ENCODE measurements at regions not wholly inside any gene's neighbourhood (a gene's known extent, or its start where the extent isn't known, plus 50 kb on each side); places are given as distances from the start of the nearest gene placed in this dataset.

DNA sequence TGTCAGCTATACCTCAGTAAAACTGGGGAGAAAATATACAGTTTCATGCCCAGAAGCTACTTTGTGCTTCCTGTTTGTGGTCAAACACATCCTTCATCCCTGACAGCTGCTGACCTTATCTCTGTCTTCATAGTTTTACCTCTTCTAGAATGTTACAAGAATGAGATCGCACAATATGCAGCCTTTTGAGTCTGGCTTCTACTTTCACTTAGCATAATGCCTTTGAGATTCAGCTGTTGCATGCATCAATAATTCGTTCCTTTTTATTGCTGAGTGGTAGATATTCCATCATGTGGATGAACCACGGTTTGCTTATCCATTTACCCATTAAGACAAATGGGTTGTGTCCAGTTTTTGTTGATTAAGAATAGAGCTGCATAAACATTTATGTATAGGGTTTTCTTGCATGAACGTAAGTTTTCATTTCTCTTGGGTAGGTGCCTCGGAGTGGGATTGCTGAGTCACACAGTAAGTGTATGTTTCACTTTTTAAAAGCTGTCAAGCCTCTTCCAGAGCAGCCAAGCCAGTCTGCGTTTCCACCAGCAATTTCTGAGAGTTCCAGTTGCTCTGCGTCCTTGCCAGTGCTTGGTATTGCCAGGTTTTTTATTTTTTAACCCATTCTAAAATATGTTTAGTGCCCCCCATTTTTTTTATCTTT is 86.6 kb upstream of the PAX1 start:
- intact Hi-C loops (cut with micrococcal nuclease), result no loop called here

DNA sequence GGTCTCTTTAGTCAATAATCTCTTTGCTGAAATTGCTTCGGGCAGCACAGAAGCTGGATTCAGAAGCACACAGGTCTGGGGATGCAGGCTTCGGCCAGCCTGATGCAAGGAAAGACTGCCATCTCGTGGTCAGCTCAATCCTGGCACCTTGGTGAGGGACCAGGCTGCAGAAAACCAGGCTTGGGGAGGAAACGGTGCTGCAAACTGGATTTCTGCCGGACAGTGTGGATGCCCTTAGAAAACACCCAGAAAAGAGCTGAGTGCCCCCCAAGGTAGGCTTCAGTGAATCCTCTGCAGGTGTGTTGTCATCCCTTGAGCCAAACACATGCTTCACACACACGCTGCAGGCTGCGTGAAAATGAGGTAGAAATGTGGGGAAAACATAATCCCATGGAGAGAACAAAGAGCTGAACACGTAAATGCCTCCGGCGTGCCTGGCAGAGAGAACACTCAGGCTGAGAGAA is 89.8 kb upstream of the PAX1 start:
- H3K4me1 Mint-ChIP-seq, result no peaks in the 10 kb centered on the region
- no peak overlapping the region for H3K4me3 Mint-ChIP-seq
- DNase-seq (no peak), ATAC-seq (ENCODE audit: low read depth) (no peak)
- H3K9me3 Mint-ChIP-seq, result peaks cover 2% of the 10 kb centered on the region
- no peaks in the 10 kb centered on the region for H3K36me3 Mint-ChIP-seq (ENCODE audit: low read depth)
- peaks cover 9% of the 10 kb centered on the region for H3K27me3 Mint-ChIP-seq
- ChIA-PET POLR2A (no interaction called here), CTCF (interaction anchor here (1.1 kb wide), 1 partner anchor 380 kb away, joined by 7 read pairs; no protein-coding TSS in a partner anchor)
- H3K27ac Mint-ChIP-seq, result no peak overlapping the region
- TF ChIP-seq, protein P1, sequence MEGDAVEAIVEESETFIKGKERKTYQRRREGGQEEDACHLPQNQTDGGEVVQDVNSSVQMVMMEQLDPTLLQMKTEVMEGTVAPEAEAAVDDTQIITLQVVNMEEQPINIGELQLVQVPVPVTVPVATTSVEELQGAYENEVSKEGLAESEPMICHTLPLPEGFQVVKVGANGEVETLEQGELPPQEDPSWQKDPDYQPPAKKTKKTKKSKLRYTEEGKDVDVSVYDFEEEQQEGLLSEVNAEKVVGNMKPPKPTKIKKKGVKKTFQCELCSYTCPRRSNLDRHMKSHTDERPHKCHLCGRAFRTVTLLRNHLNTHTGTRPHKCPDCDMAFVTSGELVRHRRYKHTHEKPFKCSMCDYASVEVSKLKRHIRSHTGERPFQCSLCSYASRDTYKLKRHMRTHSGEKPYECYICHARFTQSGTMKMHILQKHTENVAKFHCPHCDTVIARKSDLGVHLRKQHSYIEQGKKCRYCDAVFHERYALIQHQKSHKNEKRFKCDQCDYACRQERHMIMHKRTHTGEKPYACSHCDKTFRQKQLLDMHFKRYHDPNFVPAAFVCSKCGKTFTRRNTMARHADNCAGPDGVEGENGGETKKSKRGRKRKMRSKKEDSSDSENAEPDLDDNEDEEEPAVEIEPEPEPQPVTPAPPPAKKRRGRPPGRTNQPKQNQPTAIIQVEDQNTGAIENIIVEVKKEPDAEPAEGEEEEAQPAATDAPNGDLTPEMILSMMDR (IDR thresholded peaks at IDR 0.05), result no peak
- intact Hi-C loops (cut with micrococcal nuclease), result no loop called here

More for the DNA sequence above, 86.6 kb upstream of the PAX1 start:
- Mint-ChIP-seq H3K4me3 (no peak overlapping the region), H3K36me3 (ENCODE audit: low read depth) (no peaks in the 10 kb centered on the region), H3K27me3 (peaks cover 9% of the 10 kb centered on the region), H3K27ac (no peak overlapping the region), H3K4me1 (peaks cover 5% of the 10 kb centered on the region), H3K9me3 (no peaks in the 10 kb centered on the region)
- TF ChIP-seq, protein P1 (IDR thresholded peaks at IDR 0.05), result no peak
- DNase-seq (no peak), ATAC-seq (ENCODE audit: low read depth) (no peak)
- CTCF ChIA-PET, result no interaction called here
- POLR2A ChIA-PET, result no interaction called here

DNA sequence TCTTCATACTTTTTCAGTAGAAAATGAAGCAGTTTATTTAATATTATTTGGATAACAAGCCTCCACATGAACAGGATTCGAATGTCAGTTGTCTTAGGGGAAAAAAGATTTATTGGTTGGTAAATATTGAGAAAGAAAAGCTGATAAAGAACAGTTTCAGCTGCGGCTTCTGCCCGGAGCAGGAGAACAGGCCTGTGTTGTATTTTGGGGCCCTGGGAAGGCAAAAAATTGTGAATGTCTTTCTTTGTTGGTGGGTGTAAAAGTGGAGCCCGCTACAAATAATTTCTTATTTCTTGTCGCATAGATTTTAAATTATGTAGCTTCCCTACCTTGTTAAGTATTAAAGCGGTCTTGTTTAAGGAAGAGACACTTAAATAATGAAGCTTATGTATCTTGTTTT is 90.5 kb upstream of the PAX1 start:
- Mint-ChIP-seq H3K36me3 (ENCODE audit: low read depth) (no peaks in the 10 kb centered on the region), H3K4me3 (no peak overlapping the region), H3K9me3 (peaks cover 2% of the 10 kb centered on the region), H3K27ac (no peak overlapping the region), H3K4me1 (no peaks in the 10 kb centered on the region), H3K27me3 (peaks cover 9% of the 10 kb centered on the region)
- intact Hi-C loops (cut with micrococcal nuclease), result no loop called here
- ATAC-seq (ENCODE audit: low read depth) (no peak), DNase-seq (no peak)
- POLR2A ChIA-PET, result no interaction called here
- CTCF ChIA-PET, result interaction anchor here (0.9 to 1.1 kb wide), 2 partner anchors 14 to 380 kb away, joined by 3 to 7 read pairs; no protein-coding TSS in a partner anchor
- TF ChIP-seq, protein P1 (IDR thresholded peaks at IDR 0.05), result no peak

DNA sequence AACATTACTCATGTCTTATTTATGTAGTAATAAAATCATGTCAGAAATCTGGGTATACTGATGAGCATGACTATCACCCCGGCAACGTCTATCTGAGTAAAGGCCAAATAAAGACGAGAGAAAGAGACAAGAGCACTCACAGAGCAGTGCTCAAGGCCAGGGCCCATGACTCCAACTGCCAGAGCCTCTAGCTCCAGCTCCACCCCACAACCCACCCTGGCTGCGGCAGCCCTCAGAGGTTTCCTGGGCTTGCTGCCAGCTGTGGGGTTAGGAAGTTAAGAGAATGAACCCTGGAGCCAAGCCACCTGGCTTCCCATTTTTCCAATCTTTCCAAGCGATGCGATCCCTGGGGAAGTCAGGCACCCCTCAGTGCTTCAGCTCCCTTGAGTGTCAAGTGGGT is 92.0 kb upstream of the PAX1 start:
- Mint-ChIP-seq H3K27me3 (peaks cover 9% of the 10 kb centered on the region), H3K36me3 (ENCODE audit: low read depth) (no peaks in the 10 kb centered on the region), H3K27ac (no peak overlapping the region), H3K4me1 (no peaks in the 10 kb centered on the region), H3K9me3 (peaks cover 2% of the 10 kb centered on the region), H3K4me3 (no peak overlapping the region)
- DNase-seq (no peak), ATAC-seq (ENCODE audit: low read depth) (no peak)
- intact Hi-C loops (cut with micrococcal nuclease), result no loop called here
- POLR2A ChIA-PET, result no interaction called here
- CTCF ChIA-PET, result interaction anchor here (1.2 to 1.3 kb wide), 2 partner anchors 14 to 40 kb away, joined by 3 read pairs; no protein-coding TSS in a partner anchor
- TF ChIP-seq, protein P1 (IDR thresholded peaks at IDR 0.05), result no peak

DNA sequence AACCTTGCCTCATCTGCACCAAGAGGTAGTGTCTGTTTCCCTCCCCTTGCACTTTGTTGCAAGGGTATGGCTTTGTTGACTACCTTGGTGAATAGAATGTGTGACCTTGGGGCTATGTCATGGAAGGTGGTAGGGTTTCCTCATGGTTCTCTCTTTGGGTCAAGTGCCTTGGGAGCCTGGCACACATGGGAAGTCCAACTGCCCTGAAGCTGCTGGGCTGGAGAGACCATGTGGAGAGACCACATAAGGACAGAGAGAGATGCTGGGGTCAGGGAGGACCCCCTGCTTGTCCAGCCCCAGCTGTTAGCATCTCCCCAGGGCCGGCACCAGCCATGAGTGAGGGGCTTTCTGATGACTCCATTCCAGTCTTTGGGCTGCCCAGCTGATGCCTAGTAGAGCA is 95.5 kb upstream of the PAX1 start:
- DNase-seq (no peak), ATAC-seq (ENCODE audit: low read depth) (no peak)
- H3K27me3 Mint-ChIP-seq, result peaks cover 2% of the 10 kb centered on the region
- no peak overlapping the region for H3K4me3 Mint-ChIP-seq
- peaks cover 9% of the 10 kb centered on the region for H3K9me3 Mint-ChIP-seq
- H3K27ac Mint-ChIP-seq, result no peak overlapping the region
- intact Hi-C loops (cut with micrococcal nuclease), result no loop called here
- ChIA-PET CTCF (no interaction called here), POLR2A (no interaction called here)
- TF ChIP-seq, protein P1 (IDR thresholded peaks at IDR 0.05), result no peak
- no peaks in the 10 kb centered on the region for H3K36me3 Mint-ChIP-seq (ENCODE audit: low read depth)
- no peaks in the 10 kb centered on the region for H3K4me1 Mint-ChIP-seq
